ENCODE measurements at regions not wholly inside any gene's neighbourhood (a gene's known extent, or its start where the extent isn't known, plus 50 kb on each side); places are given as distances from the start of the nearest gene placed in this dataset.

DNA sequence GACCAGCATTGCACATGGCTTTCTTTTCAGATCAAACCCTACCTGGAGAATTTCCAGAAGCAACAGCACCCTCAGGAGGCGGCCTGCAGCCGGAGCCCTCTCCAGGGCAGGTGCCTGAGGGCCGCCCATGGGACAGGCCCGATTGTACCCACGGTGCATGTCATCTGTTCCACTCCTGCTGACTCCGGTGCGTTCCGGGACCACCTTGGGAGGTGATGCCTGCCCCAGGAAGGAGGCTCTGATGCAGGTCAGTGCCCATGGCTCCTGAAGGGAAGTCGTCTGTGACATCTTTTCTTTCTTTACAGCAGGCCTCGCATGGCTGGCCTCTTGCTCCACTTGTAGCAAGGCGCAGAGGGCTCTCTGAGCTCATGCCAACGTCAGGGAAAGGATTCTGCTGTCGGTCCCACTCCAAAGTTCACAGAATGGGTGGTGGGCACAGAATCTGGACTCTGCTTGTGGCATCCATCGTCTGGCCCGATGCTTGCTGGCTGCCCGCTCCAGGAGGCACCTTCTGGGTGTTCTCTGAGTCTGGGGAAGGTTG is 160.7 kb upstream of the RTL1 start:
- Histone ChIP-seq H3K9me3 (no peaks in the 10 kb centered on the region), H3K4me1 (replicated peaks) (no peaks in the 10 kb centered on the region), H3K36me3 (no peaks in the 10 kb centered on the region), H3K4me3 (no peak overlapping the region), H3K27me3 (replicated peaks; ENCODE audit: insufficient read depth) (no peaks in the 10 kb centered on the region), H3K27ac (no peak overlapping the region)
- intact Hi-C loops (cut with DNase I): no loop called here
- no peak for DNase-seq (ENCODE audit: low spot score)
- TF ChIP-seq POLR2A (IDR thresholded peaks at IDR 0.05) (no peak), POLR2AphosphoS5 (IDR thresholded peaks at IDR 0.05) (no peak)
- TF ChIP-seq, protein P1, sequence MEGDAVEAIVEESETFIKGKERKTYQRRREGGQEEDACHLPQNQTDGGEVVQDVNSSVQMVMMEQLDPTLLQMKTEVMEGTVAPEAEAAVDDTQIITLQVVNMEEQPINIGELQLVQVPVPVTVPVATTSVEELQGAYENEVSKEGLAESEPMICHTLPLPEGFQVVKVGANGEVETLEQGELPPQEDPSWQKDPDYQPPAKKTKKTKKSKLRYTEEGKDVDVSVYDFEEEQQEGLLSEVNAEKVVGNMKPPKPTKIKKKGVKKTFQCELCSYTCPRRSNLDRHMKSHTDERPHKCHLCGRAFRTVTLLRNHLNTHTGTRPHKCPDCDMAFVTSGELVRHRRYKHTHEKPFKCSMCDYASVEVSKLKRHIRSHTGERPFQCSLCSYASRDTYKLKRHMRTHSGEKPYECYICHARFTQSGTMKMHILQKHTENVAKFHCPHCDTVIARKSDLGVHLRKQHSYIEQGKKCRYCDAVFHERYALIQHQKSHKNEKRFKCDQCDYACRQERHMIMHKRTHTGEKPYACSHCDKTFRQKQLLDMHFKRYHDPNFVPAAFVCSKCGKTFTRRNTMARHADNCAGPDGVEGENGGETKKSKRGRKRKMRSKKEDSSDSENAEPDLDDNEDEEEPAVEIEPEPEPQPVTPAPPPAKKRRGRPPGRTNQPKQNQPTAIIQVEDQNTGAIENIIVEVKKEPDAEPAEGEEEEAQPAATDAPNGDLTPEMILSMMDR (IDR thresholded peaks at IDR 0.05): no peak
- 94% methylated on average over 16 of the region's 16 CpGs for WGBS

DNA sequence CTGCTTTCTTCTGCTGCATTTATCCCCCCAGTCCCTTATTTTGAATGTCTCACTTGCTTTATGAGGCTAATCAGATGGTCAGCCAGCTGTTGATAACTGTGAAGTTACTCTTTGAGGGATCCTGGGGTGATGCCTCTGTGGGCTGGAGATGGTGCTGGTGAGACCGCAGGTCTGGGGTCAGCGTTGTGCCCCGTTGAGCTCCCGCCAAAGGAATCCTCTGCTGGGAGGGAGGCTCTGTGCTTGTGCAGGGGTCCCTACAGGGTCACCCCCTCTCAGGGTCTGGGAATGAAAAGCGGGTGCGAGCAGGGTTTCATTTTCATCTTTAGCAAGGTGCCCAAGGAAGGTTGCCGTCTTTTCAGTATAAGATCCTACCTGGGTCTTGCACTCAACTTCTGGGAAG is 161.2 kb upstream of the RTL1 start:
- Histone ChIP-seq H3K36me3 (no peaks in the 10 kb centered on the region), H3K4me1 (replicated peaks) (no peaks in the 10 kb centered on the region), H3K4me3 (no peak overlapping the region), H3K27ac (no peak overlapping the region), H3K27me3 (replicated peaks; ENCODE audit: insufficient read depth) (no peaks in the 10 kb centered on the region), H3K9me3 (no peaks in the 10 kb centered on the region)
- WGBS: 94% methylated on average over 7 of the region's 7 CpGs
- intact Hi-C loops (cut with DNase I): no loop called here
- no peak for DNase-seq (ENCODE audit: low spot score)
- TF ChIP-seq, protein P1 (IDR thresholded peaks at IDR 0.05): no peak
- TF ChIP-seq POLR2AphosphoS5 (IDR thresholded peaks at IDR 0.05) (no peak), POLR2A (IDR thresholded peaks at IDR 0.05) (no peak)

DNA sequence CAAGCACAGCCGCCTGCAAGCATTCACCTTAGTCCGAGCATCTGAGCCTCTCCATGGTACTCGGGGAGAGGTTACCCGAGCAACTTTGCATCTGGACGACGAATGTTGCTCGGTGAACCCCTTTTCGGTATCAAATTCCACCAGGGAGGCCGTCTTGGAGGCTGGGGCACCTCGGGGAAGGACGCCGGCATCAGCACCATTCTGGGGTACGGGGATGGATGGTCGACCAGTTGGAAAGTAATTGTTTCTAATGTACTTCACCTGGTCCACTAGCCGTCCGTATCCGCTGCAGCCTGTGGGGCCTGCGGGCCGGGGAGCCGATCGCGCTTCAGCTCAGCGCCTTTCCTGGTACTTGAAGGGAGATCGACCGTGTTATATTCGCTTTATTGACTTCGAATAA is 161.7 kb upstream of the RTL1 start:
- no peaks in the 10 kb centered on the region for H3K27me3 ChIP-seq (replicated peaks; ENCODE audit: insufficient read depth)
- WGBS: 97% methylated on average over 27 of the region's 27 CpGs
- no peak overlapping the region for H3K27ac ChIP-seq
- H3K9me3 ChIP-seq: no peaks in the 10 kb centered on the region
- no peaks in the 10 kb centered on the region for H3K4me1 ChIP-seq (replicated peaks)
- H3K36me3 ChIP-seq: no peaks in the 10 kb centered on the region
- no peak for DNase-seq (ENCODE audit: low spot score)
- intact Hi-C loops (cut with DNase I): no loop called here
- TF ChIP-seq POLR2A (IDR thresholded peaks at IDR 0.05) (no peak), POLR2AphosphoS5 (IDR thresholded peaks at IDR 0.05) (no peak)
- no peak overlapping the region for H3K4me3 ChIP-seq

DNA sequence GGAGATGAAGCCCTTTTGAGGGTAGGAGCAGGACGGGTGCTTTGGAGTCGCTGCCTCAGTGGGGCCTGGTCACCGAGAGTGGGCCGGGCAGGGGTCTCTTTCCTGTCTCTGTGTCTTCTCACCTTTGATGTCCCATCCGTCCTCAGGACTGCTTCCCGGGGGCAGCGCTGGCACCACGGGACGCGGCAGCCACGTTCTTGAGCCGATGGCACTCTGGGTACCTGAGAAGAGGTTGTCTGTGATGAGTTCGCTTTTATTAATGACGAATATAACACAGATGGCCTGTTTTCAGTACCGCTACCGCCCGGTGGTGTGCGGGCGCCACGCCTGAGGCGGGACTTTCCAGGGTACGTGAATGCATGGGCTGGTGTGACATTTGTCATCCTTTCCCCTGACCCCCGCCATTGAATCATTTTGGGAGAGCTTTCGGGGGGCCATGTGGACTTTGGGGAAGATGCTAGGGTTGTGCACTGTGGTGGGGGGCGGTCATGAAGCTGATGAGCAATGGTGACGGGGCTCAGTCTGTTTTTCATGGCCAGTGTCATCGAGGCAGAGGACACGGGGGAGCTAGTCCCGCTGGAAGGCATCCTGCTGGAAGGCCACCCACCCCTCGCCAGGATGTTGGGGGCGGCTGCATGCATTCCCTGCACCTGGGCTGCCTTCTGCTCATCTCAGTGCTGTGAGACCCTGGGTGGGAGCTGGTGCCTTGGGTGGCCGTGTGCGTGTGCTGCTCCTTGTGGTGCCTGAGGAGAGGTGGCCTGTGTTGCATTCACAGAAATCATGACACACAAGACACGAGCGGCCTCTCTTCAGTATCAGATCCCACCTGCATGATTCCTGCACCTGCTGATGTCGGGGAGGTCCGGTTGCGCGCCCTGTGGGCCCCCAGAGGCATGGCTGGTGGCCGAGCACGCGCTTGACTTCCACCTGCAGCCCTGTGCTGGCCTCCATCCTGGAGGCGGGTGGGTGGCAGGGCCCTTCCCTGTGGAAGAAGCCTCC is 162.5 kb upstream of the RTL1 start:
- no peaks in the 10 kb centered on the region for H3K36me3 ChIP-seq
- no peaks in the 10 kb centered on the region for H3K4me1 ChIP-seq (replicated peaks)
- H3K27ac ChIP-seq: no peak overlapping the region
- TF ChIP-seq POLR2A (IDR thresholded peaks at IDR 0.05) (no peak), POLR2AphosphoS5 (IDR thresholded peaks at IDR 0.05) (no peak)
- TF ChIP-seq, protein P1 (IDR thresholded peaks at IDR 0.05): no peak
- intact Hi-C loops (cut with DNase I): no loop called here
- no peaks in the 10 kb centered on the region for H3K9me3 ChIP-seq
- H3K27me3 ChIP-seq (replicated peaks; ENCODE audit: insufficient read depth): no peaks in the 10 kb centered on the region
- WGBS: 96% methylated on average over 43 of the region's 43 CpGs
- no peak overlapping the region for H3K4me3 ChIP-seq
- DNase-seq (ENCODE audit: low spot score): no peak

DNA sequence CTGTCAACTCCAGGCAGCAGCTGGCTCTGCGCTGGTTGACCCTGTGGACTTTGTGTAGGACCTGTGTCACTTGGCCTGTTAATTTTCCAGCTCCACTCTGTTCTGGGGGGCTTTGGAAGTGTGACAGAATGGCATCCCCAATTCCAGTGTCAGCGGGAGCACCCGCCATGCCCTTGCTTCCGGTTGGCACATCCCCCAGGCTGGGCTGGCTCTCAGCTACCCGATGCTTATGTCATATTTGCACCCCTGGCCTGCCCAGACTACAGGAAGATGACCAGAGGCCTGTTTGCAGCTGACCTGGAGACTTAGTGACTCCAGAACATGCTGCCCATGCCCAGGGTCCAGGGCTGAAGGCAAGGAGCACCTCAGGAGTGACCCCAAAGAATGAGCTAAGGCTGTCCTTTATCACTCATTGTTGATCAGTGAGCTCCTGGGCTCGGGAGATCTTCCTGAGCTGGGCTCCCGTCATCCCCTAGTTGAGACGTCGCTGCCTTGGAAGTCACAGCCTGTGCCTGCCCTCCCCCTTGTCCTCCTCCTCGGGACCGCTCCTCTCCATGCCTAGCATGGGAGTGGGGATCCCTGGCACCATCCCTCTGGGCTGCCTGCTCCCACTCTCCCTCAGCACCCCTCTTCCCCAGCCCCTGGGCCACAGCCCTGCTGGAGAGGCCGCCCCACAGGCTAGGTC is 163.4 kb upstream of the RTL1 start:
- intact Hi-C loops (cut with DNase I): no loop called here
- no peak for DNase-seq (ENCODE audit: low spot score)
- no peaks in the 10 kb centered on the region for H3K36me3 ChIP-seq
- no peak overlapping the region for H3K4me3 ChIP-seq
- TF ChIP-seq, protein P1 (IDR thresholded peaks at IDR 0.05): no peak
- TF ChIP-seq POLR2AphosphoS5 (IDR thresholded peaks at IDR 0.05) (no peak), POLR2A (IDR thresholded peaks at IDR 0.05) (no peak)
- WGBS: 86% methylated on average over 12 of the region's 12 CpGs
- no peaks in the 10 kb centered on the region for H3K4me1 ChIP-seq (replicated peaks)
- H3K27ac ChIP-seq: no peak overlapping the region
- H3K9me3 ChIP-seq: no peaks in the 10 kb centered on the region
- no peaks in the 10 kb centered on the region for H3K27me3 ChIP-seq (replicated peaks; ENCODE audit: insufficient read depth)

Measured in prostate gland (tissue), 2 donors.